WERI-Rb-1 (cell line): ENCODE measurements at regions not wholly inside any gene's neighbourhood (a gene's known extent, or its start where the extent isn't known, plus 50 kb on each side); places are given as distances from the start of the nearest gene placed in this dataset.

ENCODE experiments used
- DNase-seq: peaks from one replicate; pipeline ENCODE4 v3.0.0-alpha.2; 2020
- H3K27ac ChIP-seq: fragments of 250-450 bp; sonication (Bioruptor Pico); 2 replicates; pipeline ENCODE4 v1.5.1; 2020; ENCODE audit warnings: mild to moderate bottlenecking, moderate library complexity
- H3K27me3 ChIP-seq: fragments of 250-450 bp; sonication (Bioruptor Pico); 2 replicates; pipeline ENCODE4 v1.5.1; 2021; ENCODE audit warnings: mild to moderate bottlenecking, low read depth, moderate library complexity; ENCODE audit not compliant: insufficient read depth, severe bottlenecking
- H3K36me3 ChIP-seq: fragments of 250-450 bp; sonication (Bioruptor Pico); 2 replicates; pipeline ENCODE4 v1.5.1; 2020; ENCODE audit warnings: mild to moderate bottlenecking, moderate library complexity
- H3K4me3 ChIP-seq: 2 replicates; pipeline ENCODE4 v1.5.1; 2011; ENCODE audit warnings: low read depth, mild to moderate bottlenecking, control low read depth, low read length
- H3K9me3 ChIP-seq: fragments of 250-450 bp; sonication (Bioruptor Pico); 2 replicates; pipeline ENCODE4 v1.5.1; 2021; ENCODE audit warnings: mild to moderate bottlenecking, moderate library complexity; ENCODE audit not compliant: severe bottlenecking
- TF ChIP-seq, protein P1 (sequence below): IDR thresholded peaks from 2 replicates; pipeline ENCODE4 v1.5.1; 2011; ENCODE audit warnings: low read depth, mild to moderate bottlenecking, control low read depth, inconsistent platforms, low read length

- no peaks in the 10 kb centered on the region for H3K36me3 ChIP-seq
- H3K4me3 ChIP-seq, result no peak overlapping the region
- TF ChIP-seq, protein P1, sequence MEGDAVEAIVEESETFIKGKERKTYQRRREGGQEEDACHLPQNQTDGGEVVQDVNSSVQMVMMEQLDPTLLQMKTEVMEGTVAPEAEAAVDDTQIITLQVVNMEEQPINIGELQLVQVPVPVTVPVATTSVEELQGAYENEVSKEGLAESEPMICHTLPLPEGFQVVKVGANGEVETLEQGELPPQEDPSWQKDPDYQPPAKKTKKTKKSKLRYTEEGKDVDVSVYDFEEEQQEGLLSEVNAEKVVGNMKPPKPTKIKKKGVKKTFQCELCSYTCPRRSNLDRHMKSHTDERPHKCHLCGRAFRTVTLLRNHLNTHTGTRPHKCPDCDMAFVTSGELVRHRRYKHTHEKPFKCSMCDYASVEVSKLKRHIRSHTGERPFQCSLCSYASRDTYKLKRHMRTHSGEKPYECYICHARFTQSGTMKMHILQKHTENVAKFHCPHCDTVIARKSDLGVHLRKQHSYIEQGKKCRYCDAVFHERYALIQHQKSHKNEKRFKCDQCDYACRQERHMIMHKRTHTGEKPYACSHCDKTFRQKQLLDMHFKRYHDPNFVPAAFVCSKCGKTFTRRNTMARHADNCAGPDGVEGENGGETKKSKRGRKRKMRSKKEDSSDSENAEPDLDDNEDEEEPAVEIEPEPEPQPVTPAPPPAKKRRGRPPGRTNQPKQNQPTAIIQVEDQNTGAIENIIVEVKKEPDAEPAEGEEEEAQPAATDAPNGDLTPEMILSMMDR, result peak; percentile 83
- H3K27ac ChIP-seq, result no peak overlapping the region
- DNase-seq, result peak; percentile 67
- H3K9me3 ChIP-seq, result no peaks in the 10 kb centered on the region
- H3K27me3 ChIP-seq, result no peaks in the 10 kb centered on the region
Observed at GRCh38 chr3:101069901-101070798, 76.9 kb upstream of the ABI3BP start.

- Histone ChIP-seq H3K4me3 (no peak overlapping the region), H3K36me3 (no peaks in the 10 kb centered on the region), H3K27ac (no peak overlapping the region), H3K9me3 (no peaks in the 10 kb centered on the region), H3K27me3 (no peaks in the 10 kb centered on the region)
- TF ChIP-seq, protein P1, result no peak
- no peak for DNase-seq
Observed at GRCh38 chr3:101068876-101069606, 75.8 kb upstream of the ABI3BP start.

- Histone ChIP-seq H3K27ac (no peak overlapping the region), H3K36me3 (no peaks in the 10 kb centered on the region), H3K4me3 (no peak overlapping the region), H3K9me3 (no peaks in the 10 kb centered on the region), H3K27me3 (no peaks in the 10 kb centered on the region)
- no peak for DNase-seq
- TF ChIP-seq, protein P1, result no peak
Observed at GRCh38 chr3:101066711-101067129, 73.5 kb upstream of the ABI3BP start.

DNA sequence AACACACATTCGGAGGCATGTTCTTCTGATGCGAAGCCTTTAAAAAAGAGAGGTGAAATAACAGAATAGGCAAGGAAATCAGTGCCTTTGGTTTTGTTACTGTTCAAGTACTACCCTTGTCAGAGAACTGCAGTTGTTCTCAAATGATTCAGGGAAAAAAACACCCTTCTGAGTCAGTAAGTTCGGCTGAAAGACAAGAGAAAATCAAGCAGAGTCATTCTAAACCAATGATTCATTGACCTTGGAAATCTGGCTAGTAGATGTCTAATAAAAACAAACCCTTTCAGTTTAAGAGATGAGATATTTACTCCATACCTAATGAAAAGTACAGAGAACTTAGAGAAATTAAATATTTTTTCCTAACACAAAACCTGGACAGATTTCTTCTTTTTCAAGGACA lies 72.7 kb upstream of the ABI3BP start:
- no peaks in the 10 kb centered on the region for H3K9me3 ChIP-seq
- no peak overlapping the region for H3K27ac ChIP-seq
- DNase-seq, result no peak
- no peak overlapping the region for H3K4me3 ChIP-seq
- H3K36me3 ChIP-seq, result no peaks in the 10 kb centered on the region
- no peaks in the 10 kb centered on the region for H3K27me3 ChIP-seq
- TF ChIP-seq, protein P1, result no peak

- no peak for DNase-seq
- H3K9me3 ChIP-seq, result no peaks in the 10 kb centered on the region
- TF ChIP-seq, protein P1, result no peak
- H3K27ac ChIP-seq, result no peak overlapping the region
- H3K36me3 ChIP-seq, result no peaks in the 10 kb centered on the region
- no peak overlapping the region for H3K4me3 ChIP-seq
- no peaks in the 10 kb centered on the region for H3K27me3 ChIP-seq
Observed at GRCh38 chr3:101063401-101063800, 70.2 kb upstream of the ABI3BP start.
